K562 (cell line): ENCODE measurements at regions not wholly inside any gene's neighbourhood (a gene's known extent, or its start where the extent isn't known, plus 50 kb on each side); places are given as distances from the start of the nearest gene placed in this dataset.
A peak's percentile ranks its signal among the peaks of the same experiment; 100 is the strongest.

Experiments used
- GABPA ChIP-seq: fragments of 200-800 bp; sonication (Bioruptor generic); conservative IDR thresholded peaks from 2 replicates; pipeline ENCODE4 v1.6.1; 2016; ENCODE audit warnings: low read depth, missing genetic modification characterization, missing compliant biosample characterization
- HDAC1 ChIP-seq, 2 experiments: fragments of 450-650 bp; IDR thresholded peaks; 2 replicates each; pipeline ENCODE4 v1.6.1; 2016 to 2017; ENCODE audit warnings: inconsistent platforms in 1 of 2, mild to moderate bottlenecking in 1 of 2, moderate library complexity in 1 of 2
- IRF2 ChIP-seq: sonication (generic); formaldehyde crosslinking; IDR thresholded peaks from 2 replicates; pipeline ENCODE4 v1.8.1; 2022; ENCODE audit warnings: mild to moderate bottlenecking, missing genetic modification reagents
- KDM4B ChIP-seq, 2 experiments: fragments of 450-650 bp in 1 of 2; sonication (generic) in 1 of 2; IDR thresholded peaks; 2 replicates each; pipeline ENCODE4 v1.6.1; 2016 to 2017; ENCODE audit warnings: borderline replicate concordance in 2 of 2, antibody characterized with exemption in 1 of 2, low read depth in 1 of 2, mild to moderate bottlenecking in 1 of 2
- KLF16 ChIP-seq: IDR thresholded peaks from 2 replicates; pipeline ENCODE4 v1.6.1; 2016; ENCODE audit warnings: antibody characterized with exemption
- MEF2A ChIP-seq: IDR thresholded peaks from 2 replicates; pipeline ENCODE4 v1.6.1; 2011; ENCODE audit warnings: low read depth, mild to moderate bottlenecking, low read length, moderate library complexity; ENCODE audit not compliant: control insufficient read depth
- MTF1 ChIP-seq: fragments of 250-450 bp; sonication (Bioruptor Pico); IDR thresholded peaks from 2 replicates; pipeline ENCODE4 v1.9.0; 2021; ENCODE audit warnings: moderate library complexity, mild to moderate bottlenecking, inconsistent platforms, borderline replicate concordance
- NFIC ChIP-seq: fragments of 450-650 bp; IDR thresholded peaks from 2 replicates; pipeline ENCODE4 v1.6.1; 2017; ENCODE audit warnings: mild to moderate bottlenecking, inconsistent platforms
- POLR2AphosphoS5 ChIP-seq: IDR thresholded peaks from 2 replicates; pipeline ENCODE4 v1.6.1; 2011; ENCODE audit warnings: mild to moderate bottlenecking, low read depth, low read length, moderate library complexity; ENCODE audit not compliant: control insufficient read depth, insufficient read depth
- PTTG1 ChIP-seq: fragments of 450-650 bp; IDR thresholded peaks from 2 replicates; pipeline ENCODE4 v1.6.1; 2016; ENCODE audit warnings: low read depth, mild to moderate bottlenecking, missing genetic modification characterization, missing compliant biosample characterization
- PYGO2 ChIP-seq: fragments of 450-650 bp; IDR thresholded peaks from 2 replicates; pipeline ENCODE4 v1.6.1; 2016; ENCODE audit warnings: mild to moderate bottlenecking, missing genetic modification characterization, moderate library complexity, missing compliant biosample characterization
- RBM25 ChIP-seq: fragments of 200-400 bp; formaldehyde crosslinking; IDR thresholded peaks from 2 replicates; pipeline ENCODE4 v1.6.1; 2018; ENCODE audit warnings: low read length, low read depth, moderate library complexity; ENCODE audit not compliant: severe bottlenecking
- SIN3B ChIP-seq: fragments of 450-650 bp; IDR thresholded peaks from 2 replicates; pipeline ENCODE4 v1.6.1; 2017; ENCODE audit warnings: low read depth, mild to moderate bottlenecking, moderate library complexity
- TFAP4 ChIP-seq: sonication (generic); formaldehyde crosslinking; IDR thresholded peaks from 2 replicates; pipeline ENCODE4 v1.8.0; 2022; ENCODE audit warnings: missing genetic modification reagents, mild to moderate bottlenecking, moderate library complexity, borderline replicate concordance
- ZNF134 ChIP-seq: fragments of 250-450 bp; sonication (Bioruptor Pico); conservative IDR thresholded peaks from 2 replicates; pipeline ENCODE4 v1.4.0; 2020
- ZNF239 ChIP-seq: fragments of 250-450 bp; sonication (Bioruptor Pico); IDR thresholded peaks from 2 replicates; pipeline ENCODE4 v1.4.0; 2020; ENCODE audit warnings: mild to moderate bottlenecking
- ZNF644 ChIP-seq: fragments of 200-800 bp; sonication (Bioruptor generic); IDR thresholded peaks from 2 replicates; pipeline ENCODE4 v1.6.1; 2016; ENCODE audit warnings: low read depth, missing genetic modification characterization, missing compliant biosample characterization
- ZNF707 ChIP-seq: fragments of 250-450 bp; sonication (Bioruptor Pico); conservative IDR thresholded peaks from 2 replicates; pipeline ENCODE4 v1.8.0; 2022; ENCODE audit warnings: inconsistent platforms, mild to moderate bottlenecking, moderate library complexity
- ZSCAN32 ChIP-seq: fragments of 450-650 bp; formaldehyde crosslinking; IDR thresholded peaks from 2 replicates; pipeline ENCODE4 v1.4.0; 2020; ENCODE audit warnings: mild to moderate bottlenecking, moderate library complexity
- TF ChIP-seq, protein P1 (sequence below), 2 experiments: IDR thresholded peaks in 1 of 2; conservative IDR thresholded peaks in 1 of 2; 2 replicates each; pipeline ENCODE4 v1.6.1; 2016; ENCODE audit warnings: low read depth in 2 of 2, mild to moderate bottlenecking in 1 of 2, missing compliant biosample characterization in 1 of 2, missing genetic modification characterization in 1 of 2, moderate library complexity in 1 of 2
- TF ChIP-seq, protein P2 (sequence below), 2 experiments: fragments of 450-650 bp; IDR thresholded peaks; 2 replicates each; pipeline ENCODE4 v1.6.1; 2016
- TF ChIP-seq, protein P3 (sequence below): fragments of 250-450 bp; sonication (Bioruptor Pico); IDR thresholded peaks from 2 replicates; pipeline ENCODE4 v1.8.0; 2022; ENCODE audit warnings: moderate library complexity, mild to moderate bottlenecking, inconsistent platforms

DNA sequence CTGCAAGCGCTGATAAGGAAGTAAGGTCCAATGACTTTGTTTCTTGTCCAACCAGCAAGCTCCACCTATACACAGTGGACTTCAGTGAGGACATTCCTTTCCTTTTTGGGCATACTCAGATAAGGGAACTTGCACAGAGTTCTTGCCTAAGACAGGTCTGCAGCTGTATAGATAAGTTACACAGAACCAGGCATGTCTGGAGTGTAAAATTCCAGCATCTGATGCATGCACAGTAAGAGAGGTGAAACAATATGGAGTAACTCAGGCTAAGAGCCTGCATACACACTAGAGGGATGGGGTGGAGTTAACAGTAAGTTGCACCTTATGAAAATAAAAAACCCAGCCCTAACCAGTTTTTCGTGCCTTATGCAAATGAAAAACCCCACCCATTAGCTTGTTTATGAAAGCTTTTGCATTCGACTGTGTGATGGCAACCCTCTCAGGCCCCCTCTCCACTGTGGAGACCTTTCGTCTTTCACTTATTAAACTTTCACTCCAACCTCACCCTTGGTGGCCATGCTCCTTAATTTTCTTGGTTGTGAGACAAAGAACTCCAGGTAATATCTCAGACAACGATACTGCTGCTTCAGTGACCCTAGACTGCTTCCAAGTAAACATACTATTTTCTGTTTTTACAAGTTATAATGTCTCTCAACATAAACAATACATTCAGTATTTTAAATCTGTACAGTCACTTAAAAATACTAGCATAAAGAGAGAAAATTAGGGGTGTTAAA is 2859.0 kb upstream of the PCDH20 start (continued):
- TF ChIP-seq, protein P1, sequence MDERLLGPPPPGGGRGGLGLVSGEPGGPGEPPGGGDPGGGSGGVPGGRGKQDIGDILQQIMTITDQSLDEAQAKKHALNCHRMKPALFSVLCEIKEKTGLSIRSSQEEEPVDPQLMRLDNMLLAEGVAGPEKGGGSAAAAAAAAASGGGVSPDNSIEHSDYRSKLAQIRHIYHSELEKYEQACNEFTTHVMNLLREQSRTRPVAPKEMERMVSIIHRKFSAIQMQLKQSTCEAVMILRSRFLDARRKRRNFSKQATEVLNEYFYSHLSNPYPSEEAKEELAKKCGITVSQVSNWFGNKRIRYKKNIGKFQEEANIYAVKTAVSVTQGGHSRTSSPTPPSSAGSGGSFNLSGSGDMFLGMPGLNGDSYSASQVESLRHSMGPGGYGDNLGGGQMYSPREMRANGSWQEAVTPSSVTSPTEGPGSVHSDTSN (CRISPR knock-in tag; IDR thresholded peaks at IDR 0.05; ENCODE audit: low read depth) = no peak
- TF ChIP-seq, protein P1 (tag; conservative IDR thresholded peaks at IDR 0.05; ENCODE audit: low read depth) = peak; percentile 66
- TF ChIP-seq ZNF239 (peak; percentile 95), POLR2AphosphoS5 (no peak), HDAC1 (IDR thresholded peaks at IDR 0.05) (peak in 1 of 2 experiments; percentile 17; a peak in 1 of 4 replicates), SIN3B (no peak), MTF1 (CRISPR knock-in tag) (peak; percentile 95), IRF2 (CRISPR knock-in tag) (no peak), ZNF644 (tag) (peak; percentile 100), ZNF134 (CRISPR knock-in tag) (peak; percentile 93), GABPA (tag) (peak; percentile 54), KDM4B (IDR thresholded peaks at IDR 0.05; ENCODE audit: borderline replicate concordance in 2 of 2, low read depth in 1 of 2) (no peak), TFAP4 (CRISPR knock-in tag) (no peak), ZNF707 (CRISPR knock-in tag) (peak; percentile 92), MEF2A (no peak), KLF16 (peak; percentile 49; the same call in 1 of the 2 replicates), RBM25 (no peak), PTTG1 (peak; percentile 98), ZSCAN32 (CRISPR knock-in tag) (peak; percentile 85), NFIC (peak; percentile 74), PYGO2 (tag) (0 out of 2 replicates have a peak, but pooled peaks have one; percentile 29)
- TF ChIP-seq, protein P2, sequence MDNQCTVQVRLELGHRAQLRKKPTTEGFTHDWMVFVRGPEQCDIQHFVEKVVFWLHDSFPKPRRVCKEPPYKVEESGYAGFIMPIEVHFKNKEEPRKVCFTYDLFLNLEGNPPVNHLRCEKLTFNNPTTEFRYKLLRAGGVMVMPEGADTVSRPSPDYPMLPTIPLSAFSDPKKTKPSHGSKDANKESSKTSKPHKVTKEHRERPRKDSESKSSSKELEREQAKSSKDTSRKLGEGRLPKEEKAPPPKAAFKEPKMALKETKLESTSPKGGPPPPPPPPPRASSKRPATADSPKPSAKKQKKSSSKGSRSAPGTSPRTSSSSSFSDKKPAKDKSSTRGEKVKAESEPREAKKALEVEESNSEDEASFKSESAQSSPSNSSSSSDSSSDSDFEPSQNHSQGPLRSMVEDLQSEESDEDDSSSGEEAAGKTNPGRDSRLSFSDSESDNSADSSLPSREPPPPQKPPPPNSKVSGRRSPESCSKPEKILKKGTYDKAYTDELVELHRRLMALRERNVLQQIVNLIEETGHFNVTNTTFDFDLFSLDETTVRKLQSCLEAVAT (IDR thresholded peaks at IDR 0.05) = no peak
- TF ChIP-seq, protein P3, sequence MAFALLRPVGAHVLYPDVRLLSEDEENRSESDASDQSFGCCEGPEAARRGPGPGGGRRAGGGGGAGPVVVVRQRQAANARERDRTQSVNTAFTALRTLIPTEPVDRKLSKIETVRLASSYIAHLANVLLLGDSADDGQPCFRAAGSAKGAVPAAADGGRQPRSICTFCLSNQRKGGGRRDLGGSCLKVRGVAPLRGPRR (CRISPR knock-in tag) = peak; percentile 99
